Left ventricle myocardium superior (tissue), 1 donor: ENCODE measurements at regions not wholly inside any gene's neighbourhood (a gene's known extent, or its start where the extent isn't known, plus 50 kb on each side); places are given as distances from the start of the nearest gene placed in this dataset.
A peak's percentile ranks its signal among the peaks of the same experiment; 100 is the strongest.
"Not testable (repeated sequence)": the region's sequence is repeated elsewhere in the genome, so short reads cannot be mapped to it uniquely, and the experiment has no call there.

ENCODE experiments used
- ATAC-seq: fragments of 200-7000 bp; cut with Tn5 transposase; one replicate; pipeline ENCODE4 v1.9.1; 2020; ENCODE audit warnings: mild to moderate bottlenecking, moderate library complexity
- DNase-seq: peaks from one replicate; pipeline ENCODE4 v3.0.0-alpha.2; 2020
- intact Hi-C: fragments of 100-400 bp; cut with micrococcal nuclease; formaldehyde crosslinking; loops from one replicate; pipeline ENCODE4 v1.11.0; 2022
- donor health status: DM: no; HTN: yes; CAD: no; lungs with severe emphysema.

GRCh38 chr3:78050276-78051065 is 1010.6 kb downstream of the ROBO2 start:
- intact Hi-C loops = no loop called here
- ATAC-seq (peak; percentile 22), DNase-seq (no peak)

DNA sequence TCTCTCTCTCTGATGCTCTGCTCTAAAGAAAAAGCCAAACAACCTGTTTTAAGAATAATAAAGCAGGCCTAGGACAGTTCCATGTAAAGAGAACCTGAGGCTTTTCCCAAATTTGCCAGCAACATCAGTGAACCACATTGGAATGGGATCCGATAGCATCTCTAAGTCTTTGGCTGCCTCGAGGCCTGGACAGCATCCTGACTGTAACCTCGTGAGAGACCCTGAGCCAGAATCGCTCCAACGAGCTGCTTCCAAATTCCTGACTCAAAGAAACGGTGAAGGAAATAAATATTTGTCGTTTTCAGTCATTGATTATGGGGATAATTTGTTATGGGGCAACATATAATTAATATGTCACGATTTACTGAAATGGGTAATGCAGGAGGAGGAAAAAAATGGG is 1012.8 kb downstream of the ROBO2 start:
- DNase-seq (no peak), ATAC-seq (no peak)
- intact Hi-C loops = no loop called here

- no peak for ATAC-seq
- intact Hi-C loops = no loop called here
Observed at GRCh38 chr3:78066287-78066686, 1026.4 kb downstream of the ROBO2 start.

GRCh38 chr3:78070188-78070587 is 1030.3 kb downstream of the ROBO2 start:
- ATAC-seq = no peak
- intact Hi-C loops = no loop called here

More at GRCh38 chr3:78066287-78066686, 1026.4 kb downstream of the ROBO2 start:
- no peak for DNase-seq

DNA sequence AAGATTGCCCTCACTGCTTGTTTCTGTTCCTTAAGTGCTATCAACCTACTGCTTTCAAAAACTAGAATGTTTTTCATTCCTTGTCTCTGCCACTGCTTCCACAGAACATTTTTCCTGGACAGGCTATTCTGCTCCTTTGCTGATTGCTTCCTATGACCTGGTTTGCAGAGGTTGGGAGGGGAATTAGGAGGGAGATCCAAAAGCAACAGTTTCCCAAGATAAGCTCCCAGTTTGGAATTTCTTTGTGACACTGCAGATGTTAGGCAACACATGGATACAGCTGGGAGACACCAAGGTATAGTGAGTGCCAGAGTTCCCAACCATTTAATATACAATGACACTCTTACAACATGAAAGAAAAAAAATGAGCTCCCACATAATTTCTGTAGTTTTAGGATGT is 1036.5 kb downstream of the ROBO2 start:
- ATAC-seq = peak; percentile 87
- no peak for DNase-seq
- intact Hi-C loops = no loop called here

More at GRCh38 chr3:78070188-78070587, 1030.3 kb downstream of the ROBO2 start:
- no peak for DNase-seq

- ATAC-seq (no peak), DNase-seq (no peak)
- intact Hi-C loops = no loop called here
Observed at GRCh38 chr3:78077178-78077577, 1037.3 kb downstream of the ROBO2 start.

- DNase-seq = no peak
- ATAC-seq = no peak
- intact Hi-C loops = no loop called here
Observed at GRCh38 chr3:78077842-78078241, 1037.9 kb downstream of the ROBO2 start.

DNA sequence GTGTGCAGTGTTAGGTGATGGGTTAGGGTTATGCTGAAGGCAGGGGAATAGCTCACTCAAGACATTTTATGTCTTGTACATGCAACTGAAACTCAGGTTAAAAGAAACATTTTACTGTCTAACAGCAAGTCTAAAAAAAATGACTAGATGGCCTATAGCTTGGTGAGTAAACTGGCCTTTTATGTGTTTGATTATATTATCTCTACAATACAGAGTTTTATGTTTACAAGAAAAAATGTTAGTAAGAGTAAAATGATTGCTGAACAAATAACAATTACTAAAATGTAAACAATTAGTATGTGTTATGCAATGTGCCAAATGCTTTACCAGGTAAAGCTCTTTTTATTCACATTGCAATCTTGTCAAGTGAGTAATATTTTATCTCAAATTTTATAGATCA is 1039.6 kb downstream of the ROBO2 start:
- intact Hi-C loops = no loop called here
- ATAC-seq = no peak
- DNase-seq = no peak

GRCh38 chr3:78086150-78086549 is 1046.3 kb downstream of the ROBO2 start:
- ATAC-seq = no peak
- DNase-seq = no peak

DNA sequence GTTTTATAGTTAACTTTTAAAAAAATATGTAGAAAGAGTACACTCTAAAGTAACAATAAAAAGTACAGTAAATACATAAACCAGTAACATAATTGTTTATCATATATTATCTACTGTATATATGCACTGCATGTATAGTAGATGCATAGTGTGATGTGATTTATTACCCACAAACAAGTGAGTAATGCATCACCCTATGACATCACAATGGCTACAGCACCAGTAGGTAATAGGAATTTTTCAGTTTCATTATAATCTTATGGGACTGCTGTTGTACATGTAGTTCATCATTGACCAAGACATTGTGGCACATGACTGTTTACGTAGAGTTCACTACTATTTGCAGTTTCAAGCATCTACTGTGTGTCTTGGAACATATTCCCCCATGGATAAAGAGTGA is 1047.2 kb downstream of the ROBO2 start:
- DNase-seq (no peak), ATAC-seq (no peak)
- intact Hi-C loops = no loop called here

More at GRCh38 chr3:78086150-78086549, 1046.3 kb downstream of the ROBO2 start:
- intact Hi-C loops = no loop called here

DNA sequence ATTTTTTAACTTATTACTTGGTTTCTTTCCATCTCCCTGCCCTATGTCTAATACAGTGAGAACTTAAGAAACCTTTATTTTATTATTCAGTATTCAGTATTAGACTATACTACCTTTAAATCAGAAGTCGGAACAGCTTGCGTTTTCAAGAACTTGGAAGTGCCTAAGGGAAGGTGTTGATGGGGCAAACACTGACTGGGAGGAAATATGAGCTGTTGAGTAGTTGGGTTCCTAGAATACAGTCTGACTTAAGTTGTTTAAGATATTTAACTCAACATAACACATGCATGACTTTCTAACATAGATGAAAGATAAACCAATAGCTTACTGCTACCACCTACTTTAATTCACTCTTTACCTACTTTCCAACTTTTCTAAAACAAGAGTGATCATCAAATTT is 1048.1 kb downstream of the ROBO2 start:
- intact Hi-C loops = no loop called here

DNA sequence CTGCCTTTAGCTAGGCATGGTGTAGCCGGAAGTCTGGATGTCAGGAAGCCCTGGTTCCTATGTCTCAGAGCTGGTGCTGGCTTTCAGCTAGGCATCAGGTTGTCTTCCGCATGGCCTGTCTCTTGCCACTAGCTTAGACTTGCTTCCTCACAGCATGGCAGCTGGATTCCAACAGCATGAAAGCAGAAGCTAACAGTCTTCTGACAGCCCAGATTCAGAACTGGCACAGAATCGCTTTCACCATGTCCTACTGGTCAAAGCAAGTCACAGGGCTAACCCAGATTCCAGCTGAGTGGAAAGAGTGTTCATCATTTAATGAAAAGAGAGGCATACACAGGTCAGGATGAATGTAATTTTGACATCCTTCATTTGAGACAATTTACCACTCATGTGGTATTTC is 1050.5 kb downstream of the ROBO2 start:
- ATAC-seq (peak; percentile 17), DNase-seq (no peak)
- intact Hi-C loops = no loop called here

More for the DNA sequence above, 1048.1 kb downstream of the ROBO2 start:
- ATAC-seq = no peak
- no peak for DNase-seq

- ATAC-seq = peak; percentile 93
- intact Hi-C loops = no loop called here
- DNase-seq = no peak
Observed at GRCh38 chr3:78091478-78092119, 1051.7 kb downstream of the ROBO2 start.

GRCh38 chr3:78092574-78092973 is 1052.7 kb downstream of the ROBO2 start:
- peak; percentile 77 for ATAC-seq
- intact Hi-C loops, DNase-seq: not testable (repeated sequence)

DNA sequence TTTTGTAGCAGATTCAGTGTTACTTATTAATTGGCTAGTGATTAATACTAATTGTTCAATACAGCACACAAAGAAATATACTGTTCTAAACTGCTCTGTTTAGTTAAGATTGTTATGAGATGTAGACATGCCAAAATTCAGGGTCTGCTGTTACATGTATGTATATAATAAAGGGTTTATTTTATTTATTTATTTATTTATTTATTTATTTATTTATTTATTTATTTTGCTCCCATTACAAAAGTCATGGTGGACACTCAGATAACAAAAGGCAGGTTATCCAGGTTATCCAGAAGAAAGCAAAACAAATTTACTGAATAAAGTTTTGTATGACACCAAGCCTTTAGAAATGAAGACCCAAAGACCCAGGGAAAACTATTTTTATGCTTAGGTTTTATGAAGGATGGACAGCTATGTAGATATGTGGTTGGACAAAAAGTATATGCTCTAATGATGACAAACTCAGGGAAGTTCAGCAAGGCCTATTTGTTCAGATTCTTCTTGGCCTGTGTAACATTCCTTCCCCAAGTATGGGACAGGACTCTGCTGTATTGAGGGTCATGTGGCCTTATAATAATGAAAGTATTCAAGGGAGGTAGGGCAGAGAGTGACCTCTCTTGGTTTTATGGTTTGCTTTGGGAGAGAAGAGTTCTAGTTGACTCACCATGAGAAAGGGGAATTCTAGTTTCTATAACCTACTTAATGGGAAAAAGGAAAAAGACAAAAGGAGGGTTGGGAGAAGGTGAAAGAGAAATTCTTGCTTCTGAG is 1056.8 kb downstream of the ROBO2 start:
- DNase-seq (no peak), ATAC-seq (no peak)
- intact Hi-C loops = no loop called here

GRCh38 chr3:78098367-78098766 is 1058.5 kb downstream of the ROBO2 start:
- ATAC-seq = no peak
- no peak for DNase-seq
- intact Hi-C loops = no loop called here

GRCh38 chr3:78101384-78101783 is 1061.5 kb downstream of the ROBO2 start:
- ATAC-seq = peak; percentile 77
- intact Hi-C loops = no loop called here

DNA sequence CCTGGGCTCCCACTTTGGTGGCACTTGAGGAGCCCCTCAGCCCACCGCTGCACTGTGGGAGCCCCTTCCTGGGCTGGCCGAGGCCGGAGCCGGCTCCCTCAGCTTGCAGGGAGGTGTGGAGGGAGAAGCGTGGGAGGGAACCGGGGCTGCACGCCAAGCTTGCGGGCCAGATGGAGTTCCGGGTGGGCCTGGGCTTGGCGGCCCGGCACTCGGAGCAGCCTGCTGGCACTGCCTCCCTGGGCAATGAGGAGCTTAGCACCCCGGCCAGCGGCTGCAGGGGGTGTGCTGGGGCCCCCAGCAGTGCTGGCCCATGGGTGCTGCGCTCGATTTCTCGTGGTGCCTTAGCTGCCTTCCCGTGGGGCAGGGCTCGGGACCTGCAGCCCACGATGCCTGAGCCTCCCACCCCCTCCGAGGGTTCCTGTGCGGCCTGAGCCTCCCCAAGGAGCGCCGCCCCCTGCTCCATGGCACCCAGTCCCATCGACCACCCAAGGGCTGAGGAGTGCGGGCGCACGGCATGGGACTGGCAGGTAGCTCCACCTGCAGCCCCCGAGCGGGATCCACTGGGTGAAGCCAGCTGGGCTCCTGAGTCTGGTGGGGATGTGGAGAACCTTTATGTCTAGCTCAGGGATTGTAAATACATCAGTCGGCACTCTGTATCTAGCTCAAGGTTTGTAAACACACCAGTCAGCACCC is 1068.5 kb downstream of the ROBO2 start:
- intact Hi-C loops = not testable (repeated sequence)

More at GRCh38 chr3:78101384-78101783, 1061.5 kb downstream of the ROBO2 start:
- no peak for DNase-seq

DNA sequence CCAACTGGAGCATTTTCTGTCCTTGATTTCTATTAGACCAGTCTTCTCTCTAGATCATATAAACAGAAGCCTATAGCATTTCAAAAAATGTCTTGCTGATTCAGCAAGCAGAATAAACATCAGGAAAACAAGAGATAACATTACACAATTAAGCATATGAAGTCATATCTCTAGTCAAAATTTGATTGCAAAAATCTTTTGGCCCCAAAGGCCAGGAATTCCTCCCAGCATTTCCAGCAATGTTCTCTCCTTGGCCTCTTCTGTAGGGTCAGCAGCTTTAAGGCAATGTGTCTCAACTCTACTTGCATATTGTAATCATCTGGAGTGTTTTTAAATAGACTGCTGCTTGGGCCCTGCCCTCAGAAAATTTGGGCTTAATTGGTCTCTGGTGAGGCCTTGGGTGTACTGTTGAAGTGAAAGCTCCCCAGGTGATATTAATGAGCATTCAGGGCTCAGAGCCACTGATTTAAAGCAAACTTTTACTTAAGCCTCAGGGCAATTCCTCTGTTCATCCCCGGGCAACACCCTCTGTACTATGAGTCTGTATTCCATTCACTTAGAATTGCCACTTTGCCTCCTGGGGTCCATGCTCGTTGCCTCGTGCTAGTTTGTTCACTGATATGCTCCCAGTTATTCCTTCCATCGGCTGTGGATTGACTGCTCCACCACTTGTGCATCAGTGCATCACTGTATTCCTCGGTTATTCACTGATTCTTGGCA is 1072.6 kb downstream of the ROBO2 start:
- ATAC-seq = peak; percentile 81
- intact Hi-C loops = no loop called here
- DNase-seq = no peak

More for the DNA sequence above, 1068.5 kb downstream of the ROBO2 start:
- DNase-seq, ATAC-seq: not testable (repeated sequence)
